ENCODE measurements at regions not wholly inside any gene's neighbourhood (a gene's known extent, or its start where the extent isn't known, plus 50 kb on each side); places are given as distances from the start of the nearest gene placed in this dataset.

GRCh38 chr4:136743238-136743637, 789.1 kb downstream of the PCDH18 start:
- FAIRE-seq, result no peak
- TF ChIP-seq PAX5 (IDR thresholded peaks at IDR 0.05; ENCODE audit: insufficient read depth, low read length, severe bottlenecking) (no peak), POLR2A (IDR thresholded peaks at IDR 0.05; ENCODE audit: low read depth, low read length) (no peak), POLR2AphosphoS5 (IDR thresholded peaks at IDR 0.05; ENCODE audit: low read depth, low read length) (no peak)
- DNase-seq (ENCODE audit: insufficient read length, low spot score), result no peak

- no peak for DNase-seq (ENCODE audit: insufficient read length, low spot score)
- no peak for FAIRE-seq
- TF ChIP-seq SPI1 (IDR thresholded peaks at IDR 0.05; ENCODE audit: low read depth, low read length) (no peak), POLR2A (IDR thresholded peaks at IDR 0.05; ENCODE audit: low read depth, low read length) (no peak), TAF1 (IDR thresholded peaks at IDR 0.05; ENCODE audit: low read depth, low read length) (no peak)
These were observed 790.0 kb downstream of the PCDH18 start for GRCh38 chr4:136742333-136742732.

GRCh38 chr4:136741468-136741867, 790.8 kb downstream of the PCDH18 start:
- FAIRE-seq (no peak), DNase-seq (ENCODE audit: insufficient read length, low spot score) (no peak)
- TF ChIP-seq POLR2A (IDR thresholded peaks at IDR 0.05; ENCODE audit: low read depth, low read length) (no peak), TAF1 (IDR thresholded peaks at IDR 0.05; ENCODE audit: low read depth, low read length) (no peak), SPI1 (IDR thresholded peaks at IDR 0.05; ENCODE audit: low read depth, low read length) (no peak), PAX5 (IDR thresholded peaks at IDR 0.05; ENCODE audit: insufficient read depth, low read length, severe bottlenecking) (no peak), POLR2AphosphoS5 (IDR thresholded peaks at IDR 0.05; ENCODE audit: low read depth, low read length) (no peak), POU2F2 (IDR thresholded peaks at IDR 0.05; ENCODE audit: low read depth, low read length) (no peak)

GRCh38 chr4:136740326-136740725, 792.0 kb downstream of the PCDH18 start:
- FAIRE-seq (no peak), DNase-seq (ENCODE audit: insufficient read length, low spot score) (no peak)
- TF ChIP-seq TAF1 (IDR thresholded peaks at IDR 0.05; ENCODE audit: low read depth, low read length) (no peak), POLR2AphosphoS5 (IDR thresholded peaks at IDR 0.05; ENCODE audit: low read depth, low read length) (no peak), PAX5 (IDR thresholded peaks at IDR 0.05; ENCODE audit: insufficient read depth, low read length, severe bottlenecking) (no peak), SPI1 (IDR thresholded peaks at IDR 0.05; ENCODE audit: low read depth, low read length) (no peak), POLR2A (IDR thresholded peaks at IDR 0.05; ENCODE audit: low read depth, low read length) (no peak), POU2F2 (IDR thresholded peaks at IDR 0.05; ENCODE audit: low read depth, low read length) (no peak)

GRCh38 chr4:136737066-136737465, 795.2 kb downstream of the PCDH18 start:
- TF ChIP-seq PAX5 (IDR thresholded peaks at IDR 0.05; ENCODE audit: insufficient read depth, low read length, severe bottlenecking) (no peak), POLR2AphosphoS5 (IDR thresholded peaks at IDR 0.05; ENCODE audit: low read depth, low read length) (no peak), SPI1 (IDR thresholded peaks at IDR 0.05; ENCODE audit: low read depth, low read length) (no peak), POLR2A (IDR thresholded peaks at IDR 0.05; ENCODE audit: low read depth, low read length) (no peak), TAF1 (IDR thresholded peaks at IDR 0.05; ENCODE audit: low read depth, low read length) (no peak), POU2F2 (IDR thresholded peaks at IDR 0.05; ENCODE audit: low read depth, low read length) (no peak)
- no peak for DNase-seq (ENCODE audit: insufficient read length, low spot score)
- FAIRE-seq, result no peak

- TF ChIP-seq TAF1 (IDR thresholded peaks at IDR 0.05; ENCODE audit: low read depth, low read length) (no peak), SPI1 (IDR thresholded peaks at IDR 0.05; ENCODE audit: low read depth, low read length) (no peak), POU2F2 (IDR thresholded peaks at IDR 0.05; ENCODE audit: low read depth, low read length) (no peak), POLR2A (IDR thresholded peaks at IDR 0.05; ENCODE audit: low read depth, low read length) (no peak), POLR2AphosphoS5 (IDR thresholded peaks at IDR 0.05; ENCODE audit: low read depth, low read length) (no peak), PAX5 (IDR thresholded peaks at IDR 0.05; ENCODE audit: insufficient read depth, low read length, severe bottlenecking) (no peak)
- FAIRE-seq, result no peak
- DNase-seq (ENCODE audit: insufficient read length, low spot score), result no peak
These were observed 801.3 kb downstream of the PCDH18 start for GRCh38 chr4:136731025-136731424.

- FAIRE-seq, result no peak
- TF ChIP-seq TAF1 (IDR thresholded peaks at IDR 0.05; ENCODE audit: low read depth, low read length) (no peak), POLR2A (IDR thresholded peaks at IDR 0.05; ENCODE audit: low read depth, low read length) (no peak), POU2F2 (IDR thresholded peaks at IDR 0.05; ENCODE audit: low read depth, low read length) (no peak), PAX5 (IDR thresholded peaks at IDR 0.05; ENCODE audit: insufficient read depth, low read length, severe bottlenecking) (no peak), POLR2AphosphoS5 (IDR thresholded peaks at IDR 0.05; ENCODE audit: low read depth, low read length) (no peak), SPI1 (IDR thresholded peaks at IDR 0.05; ENCODE audit: low read depth, low read length) (no peak)
These were observed 806.8 kb downstream of the PCDH18 start for GRCh38 chr4:136725286-136726081.

GRCh38 chr4:136713140-136713539, 819.2 kb downstream of the PCDH18 start:
- DNase-seq (ENCODE audit: insufficient read length, low spot score), result no peak
- TF ChIP-seq POU2F2 (IDR thresholded peaks at IDR 0.05; ENCODE audit: low read depth, low read length) (no peak), PAX5 (IDR thresholded peaks at IDR 0.05; ENCODE audit: insufficient read depth, low read length, severe bottlenecking) (no peak), POLR2A (IDR thresholded peaks at IDR 0.05; ENCODE audit: low read depth, low read length) (no peak), SPI1 (IDR thresholded peaks at IDR 0.05; ENCODE audit: low read depth, low read length) (no peak), POLR2AphosphoS5 (IDR thresholded peaks at IDR 0.05; ENCODE audit: low read depth, low read length) (no peak), TAF1 (IDR thresholded peaks at IDR 0.05; ENCODE audit: low read depth, low read length) (no peak)
- no peak for FAIRE-seq

More at GRCh38 chr4:136725286-136726081, 806.8 kb downstream of the PCDH18 start:
- no peak for DNase-seq (ENCODE audit: insufficient read length, low spot score)

- FAIRE-seq (no peak), DNase-seq (ENCODE audit: insufficient read length, low spot score) (no peak)
- TF ChIP-seq POU2F2 (IDR thresholded peaks at IDR 0.05; ENCODE audit: low read depth, low read length) (no peak), POLR2AphosphoS5 (IDR thresholded peaks at IDR 0.05; ENCODE audit: low read depth, low read length) (no peak), PAX5 (IDR thresholded peaks at IDR 0.05; ENCODE audit: insufficient read depth, low read length, severe bottlenecking) (no peak), SPI1 (IDR thresholded peaks at IDR 0.05; ENCODE audit: low read depth, low read length) (no peak), TAF1 (IDR thresholded peaks at IDR 0.05; ENCODE audit: low read depth, low read length) (no peak), POLR2A (IDR thresholded peaks at IDR 0.05; ENCODE audit: low read depth, low read length) (no peak)
These were observed 822.4 kb downstream of the PCDH18 start for GRCh38 chr4:136709897-136710296.

- DNase-seq (ENCODE audit: insufficient read length, low spot score) (no peak), FAIRE-seq (no peak)
- TF ChIP-seq TAF1 (IDR thresholded peaks at IDR 0.05; ENCODE audit: low read depth, low read length) (no peak), PAX5 (IDR thresholded peaks at IDR 0.05; ENCODE audit: insufficient read depth, low read length, severe bottlenecking) (no peak), SPI1 (IDR thresholded peaks at IDR 0.05; ENCODE audit: low read depth, low read length) (no peak), POU2F2 (IDR thresholded peaks at IDR 0.05; ENCODE audit: low read depth, low read length) (no peak)
These were observed 825.4 kb downstream of the PCDH18 start for GRCh38 chr4:136706942-136707341.
